Ishikawa (cell line): ENCODE measurements at regions not wholly inside any gene's neighbourhood (a gene's known extent, or its start where the extent isn't known, plus 50 kb on each side); places are given as distances from the start of the nearest gene placed in this dataset.

Experiments used
- CEBPB ChIP-seq: IDR thresholded peaks from 2 replicates; pipeline ENCODE4 v1.6.1; 2012
- CREB1 ChIP-seq: IDR thresholded peaks from 2 replicates; pipeline ENCODE4 v1.6.1; 2012; ENCODE audit warnings: low read depth
- EGR1 ChIP-seq: IDR thresholded peaks from 2 replicates; pipeline ENCODE4 v1.6.1; 2012
- EP300 ChIP-seq: IDR thresholded peaks from 2 replicates; pipeline ENCODE4 v1.6.1; 2012; ENCODE audit warnings: borderline replicate concordance
- FOXM1 ChIP-seq: IDR thresholded peaks from 2 replicates; pipeline ENCODE4 v1.6.1; 2012; ENCODE audit warnings: low read depth, borderline replicate concordance
- NFIC ChIP-seq: IDR thresholded peaks from 2 replicates; pipeline ENCODE4 v1.6.1; 2012
- RAD21 ChIP-seq: IDR thresholded peaks from 2 replicates; pipeline ENCODE4 v1.6.1; 2012; ENCODE audit warnings: low read depth
- REST ChIP-seq: IDR thresholded peaks from 2 replicates; pipeline ENCODE4 v1.6.1; 2012; ENCODE audit warnings: low read depth, mild to moderate bottlenecking
- TAF1 ChIP-seq: IDR thresholded peaks from 2 replicates; pipeline ENCODE4 v1.6.1; 2012; ENCODE audit warnings: low read depth, mild to moderate bottlenecking
- TCF12 ChIP-seq: IDR thresholded peaks from 2 replicates; pipeline ENCODE4 v1.6.1; 2012; ENCODE audit warnings: low read depth
- TEAD4 ChIP-seq: IDR thresholded peaks from 2 replicates; pipeline ENCODE4 v1.6.1; 2012
- YY1 ChIP-seq: IDR thresholded peaks from 2 replicates; pipeline ENCODE4 v1.6.1; 2012; ENCODE audit warnings: low read depth
- ZBTB7A ChIP-seq: IDR thresholded peaks from 2 replicates; pipeline ENCODE4 v1.6.1; 2012; ENCODE audit warnings: low read depth
- TF ChIP-seq, protein P1 (sequence below): IDR thresholded peaks from 2 replicates; pipeline ENCODE4 v1.6.1; 2012
- TF ChIP-seq, protein P2 (sequence below): IDR thresholded peaks from 2 replicates; pipeline ENCODE4 v1.6.1; 2012

- TF ChIP-seq RAD21 (no peak), CEBPB (no peak), TCF12 (no peak), FOXM1 (no peak), YY1 (no peak), EGR1 (no peak), CREB1 (no peak), ZBTB7A (no peak)
- TF ChIP-seq, protein P1, sequence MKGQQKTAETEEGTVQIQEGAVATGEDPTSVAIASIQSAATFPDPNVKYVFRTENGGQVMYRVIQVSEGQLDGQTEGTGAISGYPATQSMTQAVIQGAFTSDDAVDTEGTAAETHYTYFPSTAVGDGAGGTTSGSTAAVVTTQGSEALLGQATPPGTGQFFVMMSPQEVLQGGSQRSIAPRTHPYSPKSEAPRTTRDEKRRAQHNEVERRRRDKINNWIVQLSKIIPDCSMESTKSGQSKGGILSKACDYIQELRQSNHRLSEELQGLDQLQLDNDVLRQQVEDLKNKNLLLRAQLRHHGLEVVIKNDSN: no peak
- TF ChIP-seq, protein P2, sequence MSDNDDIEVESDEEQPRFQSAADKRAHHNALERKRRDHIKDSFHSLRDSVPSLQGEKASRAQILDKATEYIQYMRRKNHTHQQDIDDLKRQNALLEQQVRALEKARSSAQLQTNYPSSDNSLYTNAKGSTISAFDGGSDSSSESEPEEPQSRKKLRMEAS: no peak
Measured at GRCh38 chr13:88464851-88465250, 793.7 kb downstream of the SLITRK5 start.

GRCh38 chr13:88472316-88472715 is 801.1 kb downstream of the SLITRK5 start:
- TF ChIP-seq TEAD4: no peak
- no peak for TF ChIP-seq NFIC
- no peak for TF ChIP-seq TAF1
- TF ChIP-seq, protein P1: no peak
- TF ChIP-seq EGR1: no peak
- TF ChIP-seq YY1: no peak
- no peak for TF ChIP-seq TCF12
- TF ChIP-seq RAD21: no peak
- TF ChIP-seq ZBTB7A: no peak
- no peak for TF ChIP-seq REST
- no peak for TF ChIP-seq FOXM1
- TF ChIP-seq EP300: no peak
- TF ChIP-seq CEBPB: no peak
- TF ChIP-seq CREB1: no peak

DNA sequence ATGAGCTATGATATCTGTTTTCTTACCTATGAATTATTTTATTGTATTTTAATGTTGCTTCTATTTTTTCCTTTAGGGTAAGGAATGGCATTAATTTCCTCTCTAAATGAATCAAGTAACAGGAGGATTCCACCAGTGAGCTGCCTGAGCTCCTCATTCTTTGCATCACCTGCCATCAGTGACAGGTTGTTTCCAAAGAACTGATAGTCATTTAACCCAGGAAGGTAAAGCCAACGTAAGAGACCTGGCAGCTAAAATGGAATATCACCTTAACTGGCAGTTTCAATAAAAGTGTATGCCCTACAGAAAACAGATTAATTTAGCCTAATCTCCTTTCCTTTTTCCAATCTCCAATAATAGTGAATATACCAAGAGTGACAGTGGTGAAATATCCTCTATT is 812.0 kb downstream of the SLITRK5 start:
- TF ChIP-seq, protein P1: no peak
- TF ChIP-seq, protein P2: no peak
- TF ChIP-seq CREB1: no peak
- no peak for TF ChIP-seq NFIC
- no peak for TF ChIP-seq ZBTB7A

GRCh38 chr13:88507909-88508308 is 836.7 kb downstream of the SLITRK5 start:
- TF ChIP-seq CEBPB: no peak
- no peak for TF ChIP-seq FOXM1
- TF ChIP-seq TCF12: no peak
- no peak for TF ChIP-seq CREB1
- TF ChIP-seq ZBTB7A: no peak
- TF ChIP-seq TAF1: no peak
- TF ChIP-seq, protein P2: no peak
- no peak for TF ChIP-seq REST
- TF ChIP-seq YY1: no peak
- TF ChIP-seq EP300: no peak
- no peak for TF ChIP-seq TEAD4
- TF ChIP-seq, protein P1: no peak
- no peak for TF ChIP-seq NFIC
- TF ChIP-seq EGR1: no peak
- TF ChIP-seq RAD21: no peak

DNA sequence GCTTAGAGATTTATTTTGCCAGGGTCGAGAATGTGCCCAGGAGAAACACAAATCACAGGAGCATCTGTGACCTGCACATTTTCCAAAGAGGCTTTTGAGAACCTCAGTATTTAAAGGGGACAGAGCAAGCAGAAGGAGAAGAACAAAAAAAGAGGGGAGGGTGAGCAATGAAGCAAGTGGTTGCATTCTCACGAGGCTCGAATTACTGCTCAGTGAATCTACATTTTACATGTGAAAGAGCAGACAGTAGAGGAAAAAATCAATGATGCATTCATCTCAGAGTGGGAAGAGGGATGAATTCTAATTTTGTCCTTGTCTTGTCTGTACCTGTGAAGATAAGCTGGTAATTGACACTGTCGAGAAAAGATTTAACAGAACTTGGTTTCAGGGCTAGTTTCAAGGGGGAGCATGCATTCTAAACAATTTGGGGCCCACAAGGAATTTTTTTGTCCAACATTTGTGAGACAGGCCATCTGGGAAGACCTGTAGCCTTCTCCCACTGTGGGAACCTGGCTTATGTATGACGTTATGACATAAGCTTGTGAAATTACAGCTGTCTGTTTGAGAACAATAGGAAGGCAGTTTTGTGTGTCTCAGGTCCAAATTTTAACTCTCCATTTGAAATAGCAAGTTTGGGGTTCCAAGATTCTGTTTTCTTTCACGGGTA is 855.1 kb downstream of the SLITRK5 start:
- TF ChIP-seq, protein P2: no peak
- TF ChIP-seq TCF12 (no peak), TEAD4 (no peak), EP300 (no peak), REST (no peak), RAD21 (no peak), CREB1 (no peak), CEBPB (no peak), NFIC (no peak), TAF1 (no peak)
